ENCODE measurements at regions not wholly inside any gene's neighbourhood (a gene's known extent, or its start where the extent isn't known, plus 50 kb on each side); places are given as distances from the start of the nearest gene placed in this dataset.

DNA sequence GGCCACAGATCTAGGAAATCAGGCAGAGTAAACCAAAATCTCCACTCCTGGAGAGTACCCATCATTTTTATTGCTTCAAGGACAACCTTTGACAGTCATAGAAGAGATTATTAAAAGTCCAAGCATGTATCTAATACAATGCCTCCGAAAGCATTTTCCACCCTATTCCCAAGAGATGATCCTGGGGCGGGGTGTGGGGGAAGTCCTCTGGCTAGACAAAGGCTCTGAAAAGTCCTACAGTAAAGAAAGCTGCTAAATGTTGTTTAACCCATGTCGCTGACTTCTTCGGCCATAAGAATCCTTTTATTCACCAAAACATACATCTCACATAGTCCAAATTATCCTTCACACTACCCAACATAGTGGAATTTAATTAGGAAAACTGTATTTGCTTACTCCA is 115.7 kb upstream of the STT3B start:
- DNase-seq (ENCODE audit: low read depth, low spot score): no peak

DNA sequence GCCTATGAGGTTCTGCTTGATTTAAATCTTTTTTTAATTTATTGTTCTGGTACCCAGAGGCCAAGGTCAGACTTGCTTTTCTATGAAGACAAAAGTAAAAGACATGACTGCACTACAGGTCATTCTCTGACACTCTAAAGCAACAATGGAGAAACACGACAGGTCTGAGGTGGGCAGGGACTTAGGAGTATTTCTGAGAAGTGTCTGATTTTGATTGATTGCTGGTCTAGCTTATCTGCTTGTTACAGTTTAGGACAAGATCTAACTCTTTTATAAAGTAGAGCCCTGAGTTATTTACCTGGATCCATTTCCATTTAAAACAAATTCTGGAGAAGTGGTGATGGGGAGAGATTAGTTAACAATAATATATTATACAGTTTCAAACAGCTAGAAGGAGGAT is 115.2 kb upstream of the STT3B start:
- DNase-seq (ENCODE audit: low read depth, low spot score): no peak

DNA sequence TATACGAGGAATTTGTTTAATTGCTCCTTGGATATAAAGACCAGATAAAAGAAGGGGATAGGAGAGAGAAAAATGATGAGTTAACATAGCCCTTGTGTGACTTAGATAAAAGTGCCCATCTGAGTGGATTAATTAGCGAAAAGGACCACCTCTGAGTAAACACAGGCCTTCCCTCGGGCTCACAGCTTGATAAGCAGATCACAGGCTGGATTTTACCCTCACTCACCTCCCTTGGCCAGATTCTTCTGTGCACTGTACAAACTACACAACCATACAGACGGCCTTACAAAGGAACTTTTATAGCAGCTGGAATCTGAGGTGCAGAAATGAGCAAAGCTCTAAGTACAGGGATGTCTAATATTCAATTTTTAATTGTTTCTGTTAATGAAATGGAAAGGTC is 112.4 kb upstream of the STT3B start:
- no peak for DNase-seq (ENCODE audit: low read depth, low spot score)

DNA sequence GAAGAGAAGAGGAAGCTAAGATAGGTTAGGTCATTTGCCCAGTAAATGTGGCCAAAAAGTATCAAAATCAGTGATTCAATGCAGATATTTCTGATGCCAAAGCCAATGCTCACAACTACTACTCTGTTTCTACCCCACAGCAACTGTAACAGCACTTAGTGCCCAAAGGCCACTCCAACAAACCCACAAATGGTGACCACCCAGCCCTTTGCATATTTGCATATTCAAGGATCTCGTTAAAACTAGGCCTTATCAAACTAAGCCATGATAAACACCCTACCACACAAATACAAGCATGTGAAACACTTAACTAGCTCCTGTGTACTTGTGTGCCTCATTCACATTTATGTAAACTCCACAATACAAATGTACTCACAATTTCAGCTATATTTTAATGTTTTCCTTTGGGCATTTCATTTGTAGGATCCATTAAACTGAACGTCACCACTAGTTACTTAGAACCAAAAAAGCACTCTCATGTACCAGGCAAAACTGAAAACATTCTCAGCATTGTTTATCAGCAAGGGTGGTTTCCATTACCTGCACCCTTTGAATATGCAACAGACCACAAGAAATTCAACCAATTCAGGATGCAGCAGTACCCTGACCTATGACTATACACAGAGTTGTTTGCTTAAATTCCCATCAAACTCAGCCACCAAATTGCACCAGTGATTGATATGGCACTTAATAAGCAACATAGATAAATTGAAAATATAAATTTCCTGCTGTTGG is 111.2 kb upstream of the STT3B start:
- no peak for DNase-seq (ENCODE audit: low read depth, low spot score)

DNA sequence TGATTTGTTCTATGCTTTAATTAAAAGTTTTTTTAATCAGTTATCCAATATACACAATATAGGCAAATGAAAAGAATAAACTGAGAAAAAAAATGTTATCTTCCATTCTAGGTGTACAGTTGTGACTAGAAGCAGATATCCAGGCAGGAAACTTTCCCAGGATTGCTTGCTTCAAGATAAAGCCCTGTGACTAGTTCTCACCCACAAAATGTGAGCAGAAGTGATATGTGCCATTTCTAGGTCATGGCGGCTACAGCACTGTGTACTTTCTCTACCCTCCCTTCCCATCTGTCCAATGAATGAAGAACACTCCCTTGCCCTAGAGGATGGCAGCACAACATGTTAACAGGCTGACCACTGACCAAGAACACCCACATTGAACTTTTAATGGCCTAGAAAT is 110.5 kb upstream of the STT3B start:
- no peak for DNase-seq (ENCODE audit: low read depth, low spot score)

DNA sequence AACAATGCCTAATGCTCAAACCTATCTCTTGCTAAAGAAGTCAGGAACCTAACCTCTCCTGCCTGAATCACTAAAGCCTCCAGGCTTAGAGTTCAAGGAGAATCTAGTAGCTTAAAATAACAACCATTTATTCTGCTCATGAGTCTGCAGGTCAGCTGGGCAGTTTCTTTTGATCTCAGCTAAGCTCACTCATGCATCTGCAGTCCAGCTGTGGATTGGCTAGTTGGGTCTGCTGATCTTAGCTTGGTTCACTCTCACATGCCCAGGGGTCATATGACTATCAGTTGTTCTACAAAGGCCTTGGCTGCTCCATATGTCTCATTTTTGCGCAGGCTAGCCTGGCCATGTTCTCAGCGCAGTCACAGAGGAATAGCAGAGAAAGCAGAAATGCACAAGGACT is 109.2 kb upstream of the STT3B start:
- no peak for DNase-seq (ENCODE audit: low read depth, low spot score)

DNA sequence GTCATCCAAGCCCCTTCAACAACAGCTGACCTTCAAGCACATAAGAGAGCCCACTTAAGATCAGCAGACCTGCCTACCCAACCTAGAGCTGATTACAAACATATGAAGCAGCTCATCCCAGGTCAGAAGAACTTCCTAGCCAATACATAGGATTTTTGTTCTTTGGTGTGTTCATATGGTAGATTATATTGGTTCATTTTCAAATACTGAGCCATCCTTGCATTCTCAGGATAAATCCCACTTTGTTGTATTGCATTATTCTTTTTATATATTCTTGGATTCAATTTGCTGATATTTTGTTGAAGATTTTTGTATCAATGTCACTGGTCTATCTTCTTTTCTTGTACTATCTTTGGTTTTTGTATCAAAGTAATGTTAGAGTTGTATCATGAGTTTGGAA is 107.3 kb upstream of the STT3B start:
- no peak for DNase-seq (ENCODE audit: low read depth, low spot score)

DNA sequence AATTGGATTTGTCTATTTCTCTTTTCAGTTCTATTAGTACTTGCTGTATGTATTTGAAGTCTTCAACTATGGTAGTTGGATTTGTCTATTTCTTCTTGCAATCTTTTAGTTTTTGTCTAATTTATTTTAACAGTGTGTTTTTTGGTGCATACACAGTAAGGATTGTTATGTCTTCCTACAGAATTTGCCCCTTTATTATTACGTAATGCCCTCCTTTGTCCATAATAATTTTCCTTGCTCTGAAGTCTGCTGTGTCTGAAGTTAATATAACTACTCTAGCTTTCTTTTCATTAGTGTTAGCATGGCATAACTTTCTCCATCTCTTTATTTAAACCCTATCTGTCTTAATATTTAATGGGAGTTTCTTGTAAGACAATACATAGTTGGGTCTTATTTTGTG is 105.1 kb upstream of the STT3B start:
- DNase-seq (ENCODE audit: low read depth, low spot score): no peak

DNA sequence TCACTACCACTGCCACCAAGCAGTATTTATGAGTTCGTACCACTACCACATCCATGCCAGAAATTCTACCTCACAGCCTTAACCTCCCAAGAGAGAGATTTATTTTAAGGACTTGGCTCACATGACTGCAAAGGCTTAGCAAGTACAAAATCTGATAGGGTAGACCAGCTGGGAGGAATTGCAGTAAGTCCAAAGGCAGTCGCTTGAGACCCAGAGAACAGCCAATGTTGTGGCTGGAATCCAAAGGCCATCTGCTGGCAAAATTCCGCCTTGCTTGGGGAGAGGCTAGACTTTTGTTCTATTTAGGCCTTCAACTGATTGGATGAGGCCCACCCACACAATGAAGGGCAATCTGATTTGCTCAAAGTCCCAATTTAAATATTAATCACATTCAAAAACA is 101.4 kb upstream of the STT3B start:
- no peak for DNase-seq (ENCODE audit: low read depth, low spot score)

DNA sequence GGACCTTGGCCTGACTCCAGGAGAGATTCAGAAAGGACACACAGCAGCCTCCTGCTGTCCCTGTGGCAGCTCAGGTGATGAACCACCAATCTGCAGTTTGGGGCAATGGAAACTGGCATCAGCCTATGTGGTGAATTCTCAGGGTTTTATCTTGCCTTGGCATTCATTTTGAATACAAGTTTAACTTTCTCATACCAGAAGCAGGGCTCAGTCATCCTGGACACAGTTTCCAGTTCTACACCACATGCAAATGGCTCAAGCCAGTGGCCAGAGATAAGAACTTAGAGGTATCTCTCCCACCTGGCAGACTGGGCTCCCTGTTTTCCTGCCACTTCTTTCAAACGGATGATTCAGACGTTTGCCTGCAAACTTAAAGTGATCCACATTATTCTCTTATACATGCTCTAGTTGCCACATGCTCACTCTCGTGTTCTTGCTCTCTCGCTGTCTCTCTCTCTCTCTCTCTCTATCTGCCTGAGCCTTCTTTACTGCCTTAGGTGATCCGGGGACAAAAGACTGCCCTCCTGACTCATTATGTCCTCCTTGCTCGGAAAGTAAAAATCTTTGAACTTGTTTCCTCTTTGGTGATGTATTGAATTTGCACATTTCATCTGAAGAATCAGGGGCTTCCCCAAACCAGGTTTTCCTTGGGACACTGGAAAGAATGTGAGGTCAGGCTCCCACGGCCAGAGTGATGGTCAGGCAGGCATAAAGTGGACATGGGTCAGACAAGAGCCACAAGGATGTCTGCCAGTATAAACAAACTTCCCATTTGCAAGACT is 99.6 kb upstream of the STT3B start:
- DNase-seq (ENCODE audit: low read depth, low spot score): no peak

DNA sequence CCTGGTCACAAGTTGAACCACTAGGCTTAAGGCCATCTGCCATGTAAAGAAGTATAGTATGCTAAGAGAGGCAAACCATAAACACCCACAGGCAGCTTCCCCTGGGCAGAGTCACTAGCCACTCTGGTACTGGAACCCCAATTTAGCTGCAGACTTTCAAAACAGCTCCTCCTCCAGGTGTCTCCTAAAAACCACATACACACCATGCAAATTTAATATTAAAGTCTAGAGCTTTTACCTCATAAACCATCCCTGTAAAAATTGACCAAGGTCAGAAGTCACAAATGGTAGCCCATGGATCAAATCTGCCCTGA is 99.1 kb upstream of the STT3B start:
- DNase-seq (ENCODE audit: low read depth, low spot score): no peak

DNA sequence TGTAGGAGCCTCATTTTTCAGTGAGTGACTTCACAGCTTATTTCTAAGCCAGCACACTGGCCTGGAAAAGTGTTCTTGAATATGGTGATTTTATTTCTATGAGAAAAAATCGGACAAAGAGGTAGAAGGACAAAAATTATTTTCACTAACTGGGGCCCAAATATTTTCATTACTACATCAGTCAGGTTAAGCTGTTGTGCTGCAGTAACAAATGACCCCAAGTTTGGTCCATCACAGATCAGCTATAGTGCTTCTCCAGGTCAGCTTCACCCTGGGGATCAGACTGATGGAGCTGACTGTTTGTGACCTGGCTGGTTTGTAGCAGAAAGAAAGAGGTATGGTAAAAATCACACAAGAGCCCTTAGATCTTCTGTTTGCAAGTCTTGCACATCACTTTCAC is 97.9 kb upstream of the STT3B start:
- DNase-seq (ENCODE audit: low read depth, low spot score): no peak

DNA sequence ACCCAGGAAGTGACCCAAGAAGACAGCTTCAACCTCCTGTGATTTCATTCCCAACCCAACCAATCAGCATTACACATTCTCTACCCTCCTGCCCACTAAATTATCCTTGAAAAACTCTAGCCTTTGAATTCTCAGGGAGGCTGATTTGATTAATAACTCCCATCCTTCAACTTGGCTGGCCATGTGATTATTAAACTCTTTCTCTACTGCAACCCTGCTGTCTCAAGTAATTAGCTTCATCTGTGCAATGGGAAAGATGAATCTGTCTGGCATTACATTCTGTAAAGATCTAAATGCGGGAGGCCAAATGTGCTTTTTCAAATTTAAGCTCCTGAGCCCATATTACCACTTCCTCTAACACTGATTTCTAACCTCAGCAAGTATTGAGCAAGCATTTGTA is 95.9 kb upstream of the STT3B start:
- no peak for DNase-seq (ENCODE audit: low read depth, low spot score)

DNA sequence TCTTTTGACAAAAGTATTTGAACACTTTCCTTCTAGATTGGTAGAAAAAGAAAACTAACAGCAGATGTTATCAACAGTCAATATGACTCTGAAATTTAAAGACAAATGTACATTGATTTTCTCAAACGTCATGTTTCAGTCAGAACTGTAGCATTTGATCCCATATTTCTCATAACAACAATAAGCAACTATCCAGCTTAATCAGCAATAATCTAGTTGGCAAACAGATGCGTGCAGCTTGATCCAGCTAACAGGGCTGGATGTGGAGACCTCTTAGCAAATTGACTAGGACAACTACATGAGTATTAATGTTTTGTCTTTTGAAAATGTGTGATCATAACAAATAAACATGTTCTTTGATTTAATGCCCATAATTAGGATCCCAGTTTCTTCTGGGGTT is 94.0 kb upstream of the STT3B start:
- DNase-seq (ENCODE audit: low read depth, low spot score): no peak

DNA sequence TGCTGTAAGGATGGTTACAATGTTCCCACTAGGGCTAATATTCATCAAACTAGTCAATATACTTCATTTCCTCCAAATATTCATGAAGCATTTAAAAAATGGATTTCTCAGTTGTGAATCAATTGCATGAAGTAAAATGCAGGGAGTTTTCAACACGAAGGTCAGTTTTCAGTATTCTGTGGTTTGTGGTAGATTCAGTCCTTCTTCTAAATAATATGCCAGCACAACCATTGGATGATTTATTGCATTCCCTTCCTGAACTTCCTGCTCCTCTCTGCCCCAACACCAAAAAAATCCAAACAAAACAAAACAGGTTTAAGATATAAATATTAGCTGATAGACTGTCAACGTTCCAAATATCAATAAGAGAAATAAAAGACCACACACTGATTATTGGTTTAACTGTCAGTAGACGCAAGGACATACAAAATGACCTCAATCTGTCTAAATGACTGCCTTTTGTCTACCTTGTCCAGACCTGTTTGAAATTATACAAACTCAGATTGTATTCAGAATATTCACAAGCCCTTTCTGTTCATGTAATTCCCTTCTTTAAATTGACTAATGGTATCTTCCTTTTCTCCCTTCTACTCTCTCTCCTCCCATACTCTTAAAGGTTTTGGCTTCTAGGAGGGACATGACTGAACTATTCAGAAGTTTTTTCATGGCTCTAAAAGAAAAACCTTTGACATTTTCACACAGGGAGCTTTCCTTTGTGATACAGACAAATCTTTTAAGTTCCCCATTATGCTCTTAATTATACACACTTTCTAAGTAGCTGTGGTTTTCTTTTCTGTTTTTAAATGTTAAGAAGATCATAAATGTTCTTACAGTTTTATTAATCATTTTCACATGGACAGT is 92.6 kb upstream of the STT3B start:
- DNase-seq (ENCODE audit: low read depth, low spot score): no peak

DNA sequence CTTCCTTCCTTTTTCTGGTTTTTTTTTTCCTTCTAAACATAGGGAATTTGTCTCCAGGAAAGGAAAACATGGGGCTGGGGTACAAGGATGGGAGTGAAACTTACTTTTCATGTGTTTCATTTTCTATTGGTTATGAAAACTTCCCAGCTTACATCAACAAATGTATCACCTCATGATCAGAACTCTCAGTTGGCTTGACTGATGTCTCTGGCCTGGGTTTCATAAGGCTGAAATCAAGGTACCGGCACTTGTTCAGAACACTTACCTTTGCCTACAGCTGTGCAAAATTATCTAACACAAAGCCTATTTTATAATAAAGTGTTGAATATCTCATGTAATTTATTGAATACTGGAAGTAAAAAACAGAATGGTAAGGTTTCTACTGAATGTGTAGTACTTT is 91.8 kb upstream of the STT3B start:
- DNase-seq (ENCODE audit: low read depth, low spot score): no peak

DNA sequence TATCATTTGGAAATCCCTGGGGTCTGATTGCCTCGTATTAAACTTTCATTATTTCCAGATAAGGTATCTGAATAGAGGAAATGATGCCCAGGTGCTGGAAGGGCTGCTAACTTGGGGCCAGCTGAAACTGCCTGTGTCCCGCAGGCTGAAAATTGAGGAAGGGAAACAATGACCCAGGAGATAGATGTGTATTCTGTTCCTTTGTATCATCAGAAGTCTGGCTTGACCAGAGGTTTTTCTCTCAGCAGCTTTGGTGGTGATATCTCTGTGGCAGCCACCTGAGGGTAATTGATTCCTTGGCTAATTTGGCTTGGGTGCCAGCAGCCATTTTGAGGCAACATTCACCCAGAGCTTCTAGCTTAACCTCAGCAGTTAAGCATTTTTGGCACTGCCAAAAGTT is 90.0 kb upstream of the STT3B start:
- no peak for DNase-seq (ENCODE audit: low read depth, low spot score)

DNA sequence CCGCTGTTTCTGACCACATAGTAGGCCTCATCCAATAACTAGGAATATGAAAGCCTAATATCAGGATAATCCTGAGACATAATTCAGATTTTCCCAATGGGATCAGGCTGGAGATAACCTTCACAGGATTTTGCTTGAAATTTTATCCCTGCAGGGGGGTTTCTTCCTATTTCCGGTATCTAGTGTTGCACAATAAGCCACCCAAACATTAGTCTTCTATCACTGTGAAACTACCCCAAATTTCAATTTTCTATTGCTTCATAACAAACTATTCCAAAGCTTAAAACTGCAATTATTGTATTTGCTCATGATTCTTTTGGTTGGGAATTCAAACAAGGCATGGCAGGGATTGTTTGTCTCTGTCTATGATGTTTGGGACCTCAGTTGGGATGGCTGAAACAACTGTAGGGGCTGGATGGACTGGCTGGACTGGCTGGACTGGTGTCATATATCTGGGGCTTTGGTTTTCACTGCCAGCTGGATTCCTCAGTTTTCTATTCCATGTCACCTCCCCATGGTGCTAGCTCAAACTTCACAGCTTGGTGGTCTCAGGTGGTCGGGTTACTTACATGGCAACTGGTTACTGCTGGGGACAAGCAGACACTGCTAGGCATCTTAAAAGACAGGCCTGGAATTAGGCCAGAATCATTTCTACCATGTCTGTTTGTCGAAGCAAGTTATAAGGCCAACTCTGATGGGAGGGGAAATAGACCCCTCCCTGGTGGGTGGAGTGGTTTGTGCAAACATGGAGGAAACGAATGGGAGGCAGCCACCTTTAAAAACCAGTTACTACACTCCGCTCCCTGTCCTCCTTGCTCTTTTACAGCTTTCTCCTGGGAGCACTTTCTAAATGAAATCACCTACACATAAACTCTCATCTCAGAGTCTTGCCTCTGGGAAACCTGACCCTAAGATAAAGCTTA is 88.2 kb upstream of the STT3B start:
- DNase-seq (ENCODE audit: low read depth, low spot score): no peak

DNA sequence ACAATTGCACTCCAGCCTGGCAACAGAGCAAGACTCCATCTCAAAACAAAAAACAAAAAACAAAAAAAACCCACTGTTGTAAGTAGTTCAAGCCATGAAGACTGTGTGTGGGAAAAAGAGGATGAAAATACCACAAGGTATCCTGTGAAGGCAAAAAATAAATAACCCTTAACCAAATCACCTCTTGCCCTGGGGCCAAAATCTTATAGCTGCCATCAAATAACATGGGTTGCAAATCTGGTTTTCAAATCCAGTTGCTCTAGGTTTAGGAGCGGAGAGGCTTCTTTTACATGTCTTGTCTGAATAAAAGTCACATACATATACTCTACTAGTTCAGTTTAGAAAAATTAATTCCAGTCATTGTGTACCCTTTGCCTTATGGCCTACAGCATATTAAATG is 87.0 kb upstream of the STT3B start:
- DNase-seq (ENCODE audit: low read depth, low spot score): no peak

DNA sequence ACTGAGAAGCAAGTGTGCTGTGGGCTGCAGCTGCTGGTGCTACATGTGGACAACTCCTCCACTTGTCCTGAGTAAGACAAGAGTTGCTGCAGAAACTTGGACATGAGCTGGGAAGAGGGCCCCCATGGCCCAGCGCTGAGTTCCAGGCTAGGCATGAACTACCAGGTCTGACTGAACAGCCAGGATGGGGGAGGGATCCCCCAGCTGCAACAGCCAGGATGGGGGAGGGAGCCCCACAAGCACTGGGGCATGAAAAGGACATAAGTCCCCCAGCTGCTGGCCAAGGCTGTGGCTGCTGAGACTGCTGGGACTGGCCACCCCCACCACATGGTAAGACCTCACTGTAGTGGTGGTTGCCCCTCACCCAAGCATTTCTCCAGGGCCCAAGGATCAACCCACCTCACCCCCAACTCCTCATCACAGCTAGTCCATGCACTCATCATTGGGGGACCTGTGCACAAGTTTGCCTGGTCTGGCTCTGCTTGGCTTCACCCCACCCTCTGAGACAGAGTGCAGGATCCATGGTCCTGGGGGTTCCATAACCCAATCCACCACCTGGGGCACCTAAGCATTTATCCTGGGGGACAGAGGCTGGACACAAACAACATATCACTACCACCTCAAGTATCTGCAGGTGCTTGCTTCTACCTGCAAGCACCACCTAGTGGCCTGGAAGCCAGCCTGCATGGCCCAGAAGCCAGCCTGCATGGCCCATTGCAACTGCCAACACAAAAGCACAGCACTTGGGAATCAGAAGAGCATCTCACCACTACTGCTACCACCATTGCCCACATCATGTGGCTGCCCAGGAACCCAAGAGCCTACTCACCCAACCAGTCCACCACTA is 84.5 kb upstream of the STT3B start:
- DNase-seq (ENCODE audit: low read depth, low spot score): no peak

DNA sequence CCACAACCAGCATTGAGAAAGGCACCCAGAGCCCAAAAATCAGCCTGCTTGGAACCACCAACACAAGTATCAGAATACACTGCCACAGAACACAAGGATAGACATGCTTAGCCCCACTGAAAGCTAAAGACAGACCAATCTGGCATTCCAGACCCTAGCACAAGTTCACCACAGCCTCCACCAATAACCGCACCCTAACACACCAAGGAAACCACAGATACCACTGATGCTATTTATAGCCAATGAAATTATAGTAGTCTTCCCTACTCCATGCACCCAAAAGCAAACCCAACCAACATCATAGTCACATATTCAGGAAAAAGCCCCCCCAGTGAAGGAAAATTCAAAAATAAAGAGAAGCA is 83.9 kb upstream of the STT3B start:
- no peak for DNase-seq (ENCODE audit: low read depth, low spot score)

All from activated naive CD8-positive, alpha-beta T cell treated with anti-CD3 and anti-CD28 coated beads, Interleukin-2, amount 50 U/mL, for 16 hours (primary cell).